Upper lobe of left lung (tissue), 6 donors: ENCODE measurements at regions not wholly inside any gene's neighbourhood (a gene's known extent, or its start where the extent isn't known, plus 50 kb on each side); places are given as distances from the start of the nearest gene placed in this dataset.

Source experiments
- ATAC-seq, 2 donors: fragments of 200-7000 bp; cut with Tn5 transposase; one replicate each; pipeline ENCODE4 v1.9.1; 2022; ENCODE audit warnings: mild to moderate bottlenecking in 2 of 2, moderate library complexity in 2 of 2; ENCODE audit not compliant: low FRiP score in 2 of 2
- DNase-seq, 2 donors: peaks; one replicate each; pipeline ENCODE4 v3.0.0-alpha.2; 2019 to 2020
- H3K27ac ChIP-seq, 4 donors: fragments of 200-600 bp; sonication (generic); one replicate each; pipeline ENCODE4 v1.5.1; 2016 to 2019
- H3K27me3 ChIP-seq, 4 donors: fragments of 200-600 bp; sonication (generic); one replicate each; pipeline ENCODE4 v1.5.1; 2017 to 2019
- H3K36me3 ChIP-seq, 4 donors: fragments of 200-600 bp; sonication (generic); one replicate each; pipeline ENCODE4 v1.5.1; 2016 to 2019
- H3K4me1 ChIP-seq, 4 donors: fragments of 200-600 bp; sonication (generic); one replicate each; pipeline ENCODE4 v1.5.1; 2018 to 2019
- H3K4me3 ChIP-seq, 4 donors: fragments of 200-600 bp; sonication (generic); one replicate each; pipeline ENCODE4 v1.5.1; 2017 to 2019; ENCODE audit warnings: mild to moderate bottlenecking in 2 of 4, moderate library complexity in 1 of 4
- H3K9me3 ChIP-seq, 4 donors: fragments of 200-600 bp; sonication (generic); one replicate each; pipeline ENCODE4 v1.5.1; 2018 to 2019
- EP300 ChIP-seq, 4 donors: sonication (generic); formaldehyde crosslinking; IDR thresholded peaks; one replicate each; pipeline ENCODE4 v1.5.1; 2017; ENCODE audit warnings: antibody characterized with exemption in 4 of 4, control low read depth in 2 of 4
- POLR2A ChIP-seq, 4 donors: fragments of 450-650 bp; IDR thresholded peaks; one replicate each; pipeline ENCODE4 v1.5.1; 2016 to 2017; ENCODE audit warnings: antibody characterized with exemption in 4 of 4, mild to moderate bottlenecking in 2 of 4
- POLR2AphosphoS5 ChIP-seq, 2 donors: sonication (generic); formaldehyde crosslinking; IDR thresholded peaks; one replicate each; pipeline ENCODE4 v1.5.1; 2017; ENCODE audit warnings: antibody characterized with exemption in 2 of 2
- WGBS, 2 donors: methylation state at CpG; one replicate each; pipeline ENCODE4 v1.1.5; 2017 to 2018; 5-methylcytosine and 5-hydroxymethylcytosine counted together
- TF ChIP-seq, protein P1 (sequence below), 6 experiments: fragments of 450-650 bp in 4 of 6; fragments of 200-600 bp in 2 of 6; sonication (generic) in 2 of 6; IDR thresholded peaks; one replicate each; pipeline ENCODE4 v1.5.1; 2016 to 2019; ENCODE audit warnings: antibody characterized with exemption in 6 of 6
- donor health status: DM: no; HTN: no; CAD: no; lungs with moderate emphysema.
- donor health status: DM: no; HTN: yes; CAD: no; lungs with severe emphysema.

DNA sequence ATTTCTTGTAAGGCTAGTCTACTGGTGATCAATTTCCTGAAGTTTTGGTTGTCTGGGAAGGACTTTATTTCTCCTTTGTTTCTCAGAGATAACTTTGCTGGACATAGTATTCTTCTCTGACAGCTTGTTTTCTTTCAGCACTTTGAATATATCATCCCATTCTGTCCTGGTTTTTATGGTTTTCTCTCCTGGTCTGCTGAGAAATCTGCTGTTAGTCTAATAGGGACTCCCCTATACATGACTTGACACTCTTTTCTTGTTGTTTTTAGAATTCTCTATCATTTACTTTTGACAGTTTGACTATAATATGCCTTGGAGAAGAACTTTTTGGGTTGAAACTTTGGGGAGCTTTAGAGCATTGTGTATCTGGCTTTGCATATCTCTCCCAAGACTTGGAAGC lies 112.5 kb downstream of the PRL start:
- H3K27ac ChIP-seq: no peak overlapping the region
- H3K27me3 ChIP-seq: no peaks in the 10 kb centered on the region
- H3K4me3 ChIP-seq: no peak overlapping the region
- H3K4me1 ChIP-seq: no peaks in the 10 kb centered on the region
- no peak for TF ChIP-seq POLR2A (IDR thresholded peaks at IDR 0.05)
- no peak for TF ChIP-seq POLR2AphosphoS5 (IDR thresholded peaks at IDR 0.05)
- TF ChIP-seq, protein P1, sequence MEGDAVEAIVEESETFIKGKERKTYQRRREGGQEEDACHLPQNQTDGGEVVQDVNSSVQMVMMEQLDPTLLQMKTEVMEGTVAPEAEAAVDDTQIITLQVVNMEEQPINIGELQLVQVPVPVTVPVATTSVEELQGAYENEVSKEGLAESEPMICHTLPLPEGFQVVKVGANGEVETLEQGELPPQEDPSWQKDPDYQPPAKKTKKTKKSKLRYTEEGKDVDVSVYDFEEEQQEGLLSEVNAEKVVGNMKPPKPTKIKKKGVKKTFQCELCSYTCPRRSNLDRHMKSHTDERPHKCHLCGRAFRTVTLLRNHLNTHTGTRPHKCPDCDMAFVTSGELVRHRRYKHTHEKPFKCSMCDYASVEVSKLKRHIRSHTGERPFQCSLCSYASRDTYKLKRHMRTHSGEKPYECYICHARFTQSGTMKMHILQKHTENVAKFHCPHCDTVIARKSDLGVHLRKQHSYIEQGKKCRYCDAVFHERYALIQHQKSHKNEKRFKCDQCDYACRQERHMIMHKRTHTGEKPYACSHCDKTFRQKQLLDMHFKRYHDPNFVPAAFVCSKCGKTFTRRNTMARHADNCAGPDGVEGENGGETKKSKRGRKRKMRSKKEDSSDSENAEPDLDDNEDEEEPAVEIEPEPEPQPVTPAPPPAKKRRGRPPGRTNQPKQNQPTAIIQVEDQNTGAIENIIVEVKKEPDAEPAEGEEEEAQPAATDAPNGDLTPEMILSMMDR (IDR thresholded peaks at IDR 0.05): no peak
- no peak for TF ChIP-seq EP300 (IDR thresholded peaks at IDR 0.05)
- DNase-seq: no peak
- H3K36me3 ChIP-seq: no peaks in the 10 kb centered on the region
- ATAC-seq: no peak
- H3K9me3 ChIP-seq: peaks cover 4 to 12% (median 7%) of the 10 kb centered on the region in 4 donors

DNA sequence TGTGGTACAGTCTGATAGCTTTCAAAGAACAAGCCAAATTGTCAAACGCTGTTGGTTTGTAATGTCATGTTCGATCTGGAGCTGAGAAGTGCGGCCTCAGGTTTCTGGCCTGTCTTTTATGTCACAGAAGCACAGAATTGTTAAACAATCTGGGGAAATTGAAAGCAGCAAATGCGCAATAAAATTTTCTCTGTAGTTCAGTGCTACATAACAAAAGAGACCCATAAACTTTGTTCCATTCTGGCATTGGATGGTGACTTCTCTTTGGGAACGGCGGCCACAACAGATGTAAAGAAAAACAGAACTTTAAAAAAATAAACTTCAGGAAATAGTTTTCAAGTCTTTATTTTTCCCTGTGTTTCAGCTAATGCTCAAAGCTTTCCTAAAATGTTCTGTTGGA lies 106.9 kb downstream of the PRL start:
- H3K4me1 ChIP-seq: no peaks in the 10 kb centered on the region
- H3K36me3 ChIP-seq: no peaks in the 10 kb centered on the region
- H3K4me3 ChIP-seq: no peak overlapping the region
- peaks cover 0 to 4% (median 0%) of the 10 kb centered on the region in 4 donors for H3K9me3 ChIP-seq
- TF ChIP-seq POLR2AphosphoS5 (IDR thresholded peaks at IDR 0.05) (no peak), POLR2A (IDR thresholded peaks at IDR 0.05) (no peak), EP300 (IDR thresholded peaks at IDR 0.05) (no peak)
- TF ChIP-seq, protein P1 (IDR thresholded peaks at IDR 0.05): no peak
- no peak overlapping the region for H3K27ac ChIP-seq
- DNase-seq (no peak), ATAC-seq (no peak)
- no peaks in the 10 kb centered on the region for H3K27me3 ChIP-seq
- WGBS, 2 donors: 87 to 90% methylated on average over 6 of the region's 6 CpGs

DNA sequence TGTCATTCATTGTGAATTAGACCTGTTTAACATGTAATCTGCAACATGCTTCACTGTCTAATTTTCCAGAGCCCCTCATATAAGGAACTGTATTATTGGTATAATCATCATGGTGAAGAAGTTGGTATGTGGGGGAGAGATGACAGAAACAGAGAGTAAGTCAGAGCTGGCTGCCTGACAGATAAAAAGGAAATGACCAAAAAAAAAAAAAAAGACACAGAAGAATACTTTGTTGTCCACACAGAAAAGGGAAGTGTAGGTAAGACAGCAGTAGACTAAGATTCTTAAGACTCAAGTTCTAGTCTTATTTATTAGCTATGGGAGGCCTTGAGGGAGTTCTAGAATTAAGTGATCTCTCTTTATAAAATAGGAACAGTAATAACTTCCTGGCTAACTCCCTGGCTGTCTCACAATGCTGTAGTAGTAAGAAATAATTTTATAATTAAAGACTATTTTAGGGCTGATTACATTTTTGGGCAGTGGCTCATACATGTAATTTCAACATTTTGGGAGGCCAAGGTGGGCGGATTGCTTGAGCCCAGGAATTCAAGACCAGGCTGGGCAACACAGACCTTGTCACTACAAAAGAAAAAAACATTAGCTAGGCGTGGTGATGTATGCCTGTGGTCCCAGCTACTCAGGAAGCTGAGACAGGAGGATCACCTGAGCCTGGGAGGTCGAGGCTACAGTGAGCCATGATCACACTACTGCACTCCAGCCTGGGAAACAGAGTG lies 102.5 kb downstream of the PRL start:
- DNase-seq: no peak

DNA sequence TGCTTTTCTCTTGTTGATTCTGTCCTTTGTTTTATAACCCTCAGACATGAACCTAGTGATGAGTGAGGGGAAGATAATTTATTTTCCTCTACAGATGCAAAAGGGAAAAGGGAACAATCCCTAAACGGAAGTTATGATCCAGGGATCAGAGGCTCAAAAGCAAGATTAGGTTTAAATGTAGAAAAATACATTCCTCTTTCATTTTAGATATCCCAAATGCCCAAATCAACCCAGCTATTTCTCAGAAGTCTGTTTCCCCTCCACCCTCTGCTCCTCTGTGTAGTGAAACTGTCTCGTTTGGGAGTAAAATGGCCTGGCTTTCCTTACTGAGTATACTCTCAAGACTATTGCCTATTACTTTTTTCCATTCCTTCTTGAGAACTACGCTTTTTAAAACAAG lies 97.1 kb downstream of the PRL start:
- Histone ChIP-seq H3K27ac (no peak overlapping the region), H3K9me3 (no peaks in the 10 kb centered on the region), H3K36me3 (no peaks in the 10 kb centered on the region), H3K4me1 (no peaks in the 10 kb centered on the region), H3K4me3 (no peak overlapping the region), H3K27me3 (no peaks in the 10 kb centered on the region)
- DNase-seq (no peak), ATAC-seq (no peak)
- no peak for TF ChIP-seq EP300 (IDR thresholded peaks at IDR 0.05)
- TF ChIP-seq, protein P1 (IDR thresholded peaks at IDR 0.05): no peak
- no peak for TF ChIP-seq POLR2A (IDR thresholded peaks at IDR 0.05)
- TF ChIP-seq POLR2AphosphoS5 (IDR thresholded peaks at IDR 0.05): no peak
- WGBS, 2 donors: 89% methylated on average over 3 of the region's 3 CpGs

More for the DNA sequence above, 102.5 kb downstream of the PRL start:
- H3K4me1 ChIP-seq: no peaks in the 10 kb centered on the region
- H3K9me3 ChIP-seq: no peaks in the 10 kb centered on the region
- no peaks in the 10 kb centered on the region for H3K27me3 ChIP-seq
- H3K27ac ChIP-seq: no peak overlapping the region
- no peaks in the 10 kb centered on the region for H3K36me3 ChIP-seq
- H3K4me3 ChIP-seq: no peak overlapping the region
- WGBS, 2 donors: 82 to 90% methylated on average over 3 of the region's 3 CpGs
- no peak for ATAC-seq
- no peak for TF ChIP-seq POLR2AphosphoS5 (IDR thresholded peaks at IDR 0.05)
- TF ChIP-seq, protein P1 (IDR thresholded peaks at IDR 0.05): no peak
- no peak for TF ChIP-seq EP300 (IDR thresholded peaks at IDR 0.05)
- TF ChIP-seq POLR2A (IDR thresholded peaks at IDR 0.05): no peak

DNA sequence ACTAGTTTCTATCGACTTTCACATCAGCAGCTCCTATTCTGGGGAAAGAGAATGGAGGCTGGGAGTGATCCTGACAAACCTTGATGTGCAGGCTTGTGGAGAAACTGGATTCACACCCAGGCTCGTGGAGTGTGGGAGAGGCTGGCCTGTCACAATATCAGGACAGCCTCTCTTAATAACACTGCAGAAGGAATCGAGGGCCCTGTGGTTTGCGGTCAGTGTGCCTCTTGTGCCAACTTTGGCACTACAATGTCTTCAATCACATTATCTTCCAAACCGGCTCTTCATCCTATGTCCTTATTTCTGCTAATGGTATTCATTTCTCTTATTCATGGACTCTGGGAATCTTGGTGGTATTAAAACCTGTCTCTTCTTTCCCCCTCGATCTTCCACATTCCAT lies 92.7 kb downstream of the PRL start:
- Histone ChIP-seq H3K27ac (no peak overlapping the region), H3K4me1 (no peaks in the 10 kb centered on the region), H3K9me3 (no peaks in the 10 kb centered on the region), H3K4me3 (no peak overlapping the region), H3K36me3 (no peaks in the 10 kb centered on the region), H3K27me3 (no peaks in the 10 kb centered on the region)
- no peak for TF ChIP-seq POLR2AphosphoS5 (IDR thresholded peaks at IDR 0.05)
- no peak for TF ChIP-seq POLR2A (IDR thresholded peaks at IDR 0.05)
- TF ChIP-seq EP300 (IDR thresholded peaks at IDR 0.05): no peak
- TF ChIP-seq, protein P1 (IDR thresholded peaks at IDR 0.05): no peak
- ATAC-seq (no peak), DNase-seq (no peak)
- 86 to 95% methylated on average over 6 of the region's 6 CpGs for WGBS, 2 donors
